GM12892 (cell line): ENCODE measurements at regions not wholly inside any gene's neighbourhood (a gene's known extent, or its start where the extent isn't known, plus 50 kb on each side); places are given as distances from the start of the nearest gene placed in this dataset.

Source experiments
- POLR2A ChIP-seq: IDR thresholded peaks from 2 replicates; pipeline ENCODE4 v1.6.1; 2011; ENCODE audit warnings: low read depth, low read length, control low read depth
- POLR2AphosphoS5 ChIP-seq: IDR thresholded peaks from 2 replicates; pipeline ENCODE4 v1.6.1; 2011; ENCODE audit warnings: low read depth, low read length, control low read depth
- TAF1 ChIP-seq: IDR thresholded peaks from 2 replicates; pipeline ENCODE4 v1.6.1; 2011; ENCODE audit warnings: low read depth, mild to moderate bottlenecking, control low read depth, low read length, borderline replicate concordance

GRCh38 chr9:119709431-119709830 is 340.2 kb upstream of the BRINP1 start:
- TF ChIP-seq POLR2AphosphoS5 (no peak), POLR2A (no peak), TAF1 (no peak)
